Neural cell (in vitro differentiated cells): ENCODE measurements at regions not wholly inside any gene's neighbourhood (a gene's known extent, or its start where the extent isn't known, plus 50 kb on each side); places are given as distances from the start of the nearest gene placed in this dataset.

Source experiments
- H2AFZ ChIP-seq: fragments of 200-600, 300-800 bp; sonication (generic), shearing (Covaris generic); 2 replicates; pipeline ENCODE4 v1.6.0; 2014; ENCODE audit warnings: low read depth, mild to moderate bottlenecking, antibody characterized with exemption, low read length, moderate library complexity
- H3F3A ChIP-seq: fragments of 200-600 bp; shearing (Covaris generic); 2 replicates; pipeline ENCODE4 v1.6.1; 2016; ENCODE audit warnings: mild to moderate bottlenecking, moderate library complexity, mixed read lengths, antibody characterized with exemption, low read length; ENCODE audit not compliant: insufficient read depth, poor library complexity, severe bottlenecking
- H3K27ac ChIP-seq: fragments of 200-600, 300-800 bp; sonication (generic), shearing (Covaris generic); 2 replicates; pipeline ENCODE4 v1.5.1; 2014; ENCODE audit warnings: mild to moderate bottlenecking, low read length, moderate library complexity
- H3K27me3 ChIP-seq: fragments of 300-800, 200-600 bp; sonication (generic), shearing (Covaris generic); 2 replicates; pipeline ENCODE4 v1.6.0; 2014; ENCODE audit warnings: mild to moderate bottlenecking, low read depth, low read length, moderate library complexity; ENCODE audit not compliant: insufficient read depth
- H3K36me3 ChIP-seq: fragments of 300-800, 200-600 bp; sonication (generic), shearing (Covaris generic); 2 replicates; pipeline ENCODE4 v1.5.1; 2014; ENCODE audit warnings: mild to moderate bottlenecking, antibody characterized with exemption, low read length, moderate library complexity; ENCODE audit not compliant: insufficient read depth
- H3K4me2 ChIP-seq: fragments of 300-800, 200-600 bp; sonication (generic), shearing (Covaris generic); 2 replicates; pipeline ENCODE4 v1.6.0; 2014; ENCODE audit warnings: mild to moderate bottlenecking, low read length
- H3K4me3 ChIP-seq: fragments of 300-800, 200-600 bp; sonication (generic), shearing (Covaris generic); 2 replicates; pipeline ENCODE4 v1.5.1; 2014; ENCODE audit warnings: mild to moderate bottlenecking, low read length, moderate library complexity
- H3K79me2 ChIP-seq: fragments of 200-600 bp; shearing (Covaris generic); replicated peaks from 2 replicates; pipeline ENCODE4 v1.6.0; 2014; ENCODE audit warnings: mild to moderate bottlenecking, low read length, moderate library complexity; ENCODE audit not compliant: insufficient read depth
- H3K9ac ChIP-seq: fragments of 300-800, 200-600 bp; sonication (generic), shearing (Covaris generic); 2 replicates; pipeline ENCODE4 v1.6.1; 2016; ENCODE audit warnings: mild to moderate bottlenecking, low read length, mixed read lengths
- H3K9me2 ChIP-seq: fragments of 200-600 bp; shearing (Covaris generic); 2 replicates; pipeline ENCODE4 v1.6.1; 2016; ENCODE audit warnings: mild to moderate bottlenecking, low read length, mixed read lengths; ENCODE audit not compliant: insufficient read depth
- H3K9me3 ChIP-seq: fragments of 200-600, 300-800 bp; sonication (generic), shearing (Covaris generic); 2 replicates; pipeline ENCODE4 v1.6.1; 2016; ENCODE audit warnings: mild to moderate bottlenecking, mixed run types, low read length, moderate library complexity, mixed read lengths
- H4K20me1 ChIP-seq: fragments of 200-600 bp; shearing (Covaris generic); 2 replicates; pipeline ENCODE4 v1.6.1; 2016; ENCODE audit warnings: mild to moderate bottlenecking, mixed run types; ENCODE audit not compliant: insufficient read depth
- CTCF ChIP-seq: fragments of 450-650 bp; IDR thresholded peaks from 2 replicates; pipeline ENCODE4 v1.5.1; 2014; ENCODE audit warnings: antibody characterized with exemption, mild to moderate bottlenecking, moderate library complexity; ENCODE audit not compliant: poor library complexity, severe bottlenecking
- EP300 ChIP-seq: fragments of 450-650 bp; conservative IDR thresholded peaks from 2 replicates; pipeline ENCODE4 v1.6.1; 2014; ENCODE audit warnings: antibody characterized with exemption, mild to moderate bottlenecking, moderate library complexity; ENCODE audit not compliant: poor library complexity, severe bottlenecking
- EZH2 ChIP-seq: fragments of 200-600, 300-800 bp; shearing (Covaris generic), sonication (generic); IDR thresholded peaks from 2 replicates; pipeline ENCODE4 v1.6.1; 2014; ENCODE audit warnings: antibody characterized with exemption, low read length, borderline replicate concordance, mild to moderate bottlenecking; ENCODE audit not compliant: insufficient read depth, poor library complexity, severe bottlenecking
- MXI1 ChIP-seq: fragments of 450-650 bp; conservative IDR thresholded peaks from 2 replicates; pipeline ENCODE4 v1.6.1; 2014; ENCODE audit warnings: antibody characterized with exemption, mild to moderate bottlenecking; ENCODE audit not compliant: poor library complexity, severe bottlenecking
- POLR2AphosphoS5 ChIP-seq: IDR thresholded peaks from 2 replicates; pipeline ENCODE4 v1.6.1; 2012
- RAD21 ChIP-seq: fragments of 450-650 bp; conservative IDR thresholded peaks from 2 replicates; pipeline ENCODE4 v1.6.1; 2014; ENCODE audit warnings: antibody characterized with exemption, mild to moderate bottlenecking, moderate library complexity
- REST ChIP-seq: IDR thresholded peaks from 2 replicates; pipeline ENCODE4 v1.6.1; 2012; ENCODE audit warnings: borderline replicate concordance
- SMC3 ChIP-seq: fragments of 450-650 bp; conservative IDR thresholded peaks from 2 replicates; pipeline ENCODE4 v1.6.1; 2014; ENCODE audit warnings: antibody characterized with exemption, mild to moderate bottlenecking, moderate library complexity; ENCODE audit not compliant: poor library complexity
- TAF1 ChIP-seq: IDR thresholded peaks from 2 replicates; pipeline ENCODE4 v1.6.1; 2012; ENCODE audit warnings: low read depth

GRCh38 chr5:67305913-67306710, 109.5 kb upstream of the CD180 start:
- TF ChIP-seq POLR2AphosphoS5: no peak
- no peak for TF ChIP-seq CTCF
- no peak for TF ChIP-seq RAD21
- no peak for TF ChIP-seq REST
- no peak for TF ChIP-seq EZH2
- no peak for TF ChIP-seq EP300
- Histone ChIP-seq H2AFZ (no peak overlapping the region), H3K9me3 (no peaks in the 10 kb centered on the region), H4K20me1 (no peaks in the 10 kb centered on the region), H3K9ac (no peak overlapping the region), H3K36me3 (no peaks in the 10 kb centered on the region), H3K4me3 (no peak overlapping the region), H3K4me2 (no peak overlapping the region), H3K9me2 (no peaks in the 10 kb centered on the region), H3F3A (no peaks in the 10 kb centered on the region), H3K79me2 (no peaks in the 10 kb centered on the region), H3K27me3 (no peaks in the 10 kb centered on the region), H3K27ac (no peak overlapping the region)

- Histone ChIP-seq H3K27ac (no peak overlapping the region), H3K9me3 (no peaks in the 10 kb centered on the region), H3K4me2 (no peak overlapping the region), H3K9ac (no peak overlapping the region), H3K36me3 (no peaks in the 10 kb centered on the region), H3K79me2 (no peaks in the 10 kb centered on the region), H4K20me1 (no peaks in the 10 kb centered on the region), H3K4me3 (no peak overlapping the region), H2AFZ (no peak overlapping the region), H3F3A (no peaks in the 10 kb centered on the region), H3K9me2 (no peaks in the 10 kb centered on the region), H3K27me3 (no peaks in the 10 kb centered on the region)
- no peak for TF ChIP-seq CTCF
- no peak for TF ChIP-seq EZH2
- TF ChIP-seq MXI1: no peak
- TF ChIP-seq EP300: no peak
- TF ChIP-seq SMC3: no peak
- TF ChIP-seq POLR2AphosphoS5: no peak
- TF ChIP-seq TAF1: no peak
- TF ChIP-seq REST: no peak
- TF ChIP-seq RAD21: no peak
Observed at GRCh38 chr5:67305401-67305800, 108.8 kb upstream of the CD180 start.
